ENCODE measurements at regions not wholly inside any gene's neighbourhood (a gene's known extent, or its start where the extent isn't known, plus 50 kb on each side); places are given as distances from the start of the nearest gene placed in this dataset.

GRCh38 chr14:77989441-77989991, 180.7 kb upstream of the NRXN3 start:
- TF ChIP-seq CTCF (IDR thresholded peaks at IDR 0.05), result no peak
- no peak for TF ChIP-seq POLR2A (IDR thresholded peaks at IDR 0.05)

Measured in esophagus squamous epithelium (tissue), 4 donors.